Frontal cortex (tissue), 3 donors: ENCODE measurements at regions not wholly inside any gene's neighbourhood (a gene's known extent, or its start where the extent isn't known, plus 50 kb on each side); places are given as distances from the start of the nearest gene placed in this dataset.
A peak's percentile ranks its signal among the peaks of the same experiment; 100 is the strongest.

Source experiments
- DNase-seq, 2 donors: peaks; one replicate each; pipeline ENCODE4 v3.0.0; 2012; ENCODE audit warnings: low spot score in 2 of 2
- FAIRE-seq: peaks from 2 replicates; lab custom pipeline; 2012; peaks lifted over from hg19 to GRCh38; lab: Jason Lieb, UNC
- donor health status: control.
- donor health status: control.
- donor health status: control.

DNA sequence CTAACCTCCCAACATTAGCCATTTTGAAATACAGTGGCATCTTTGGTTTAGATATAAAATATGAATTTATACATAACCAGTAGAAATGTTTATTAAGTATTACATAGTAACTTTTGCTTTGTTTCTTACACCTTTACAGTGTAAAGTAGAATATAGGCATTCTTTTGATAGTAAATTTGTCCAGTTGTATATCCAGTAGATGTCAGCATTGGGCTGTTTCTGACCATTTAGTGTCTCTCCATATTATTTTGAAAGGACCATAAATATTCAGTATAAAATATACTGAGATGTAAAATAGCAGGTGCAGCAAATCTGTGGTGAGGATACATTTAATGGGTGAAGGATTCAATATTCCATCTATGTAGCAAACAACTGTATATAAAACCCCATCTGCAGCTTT is 115.8 kb upstream of the ZRANB2 start:
- peak in 1 of 2 donors; percentile 7 for DNase-seq
- FAIRE-seq = peak; percentile 69

DNA sequence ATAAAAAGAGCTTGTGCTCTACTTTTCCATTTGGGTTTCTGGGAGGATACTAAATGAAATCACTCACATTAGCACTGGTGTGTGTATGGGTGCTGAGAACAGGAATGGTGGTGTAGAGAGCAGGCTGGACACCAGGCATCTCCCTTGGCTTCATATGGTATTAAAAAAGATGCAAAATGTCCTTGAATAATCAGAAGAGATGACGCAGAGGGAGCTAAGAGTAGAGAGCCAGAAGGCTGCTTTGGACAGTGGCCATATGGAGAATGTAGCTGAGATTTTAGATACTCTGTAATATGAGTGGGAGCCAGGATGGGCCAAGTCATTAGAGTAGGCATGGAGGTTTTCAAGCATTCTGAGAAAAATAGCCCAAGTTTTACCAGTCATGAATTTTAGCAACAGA is 112.3 kb upstream of the ZRANB2 start:
- FAIRE-seq = no peak
- no peak for DNase-seq

DNA sequence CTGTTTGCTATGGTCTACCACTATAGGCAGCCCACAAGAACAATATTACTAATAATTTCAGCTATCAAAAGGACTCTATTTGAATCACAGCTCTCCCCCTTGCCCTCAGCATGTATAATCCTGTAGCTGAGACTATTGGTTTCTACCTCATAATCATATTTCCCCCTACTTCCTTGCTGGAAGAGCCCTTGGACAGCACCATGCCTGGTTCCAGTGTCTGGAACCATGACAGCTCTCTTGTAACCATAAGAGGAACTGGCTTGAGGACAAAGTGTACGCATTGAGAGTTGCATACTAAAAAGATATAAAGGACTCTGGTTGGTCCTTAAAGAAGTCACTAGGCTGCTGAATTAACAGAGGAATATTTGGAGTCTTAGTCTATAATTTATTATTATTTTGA is 110.7 kb upstream of the ZRANB2 start:
- no peak for FAIRE-seq
- DNase-seq = no peak

DNA sequence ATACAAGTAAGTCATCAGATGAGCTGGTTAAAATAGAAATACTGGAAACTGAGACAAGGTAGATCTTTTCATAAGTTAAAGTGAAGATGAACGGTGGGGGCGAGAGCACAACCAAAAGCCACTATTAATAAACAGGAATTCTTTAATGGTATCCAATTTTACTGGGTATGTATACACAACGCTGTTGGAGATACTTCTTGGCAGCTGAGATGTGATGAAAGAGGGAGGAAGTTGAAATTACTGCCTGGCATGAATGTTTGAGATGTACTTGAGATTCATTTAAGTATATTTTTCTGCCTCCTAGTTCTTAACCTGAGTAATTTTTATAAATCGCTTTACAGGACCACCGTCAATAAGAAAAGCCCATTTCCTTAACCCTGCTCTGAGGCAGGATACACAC is 110.0 kb upstream of the ZRANB2 start:
- DNase-seq = no peak
- no peak for FAIRE-seq

DNA sequence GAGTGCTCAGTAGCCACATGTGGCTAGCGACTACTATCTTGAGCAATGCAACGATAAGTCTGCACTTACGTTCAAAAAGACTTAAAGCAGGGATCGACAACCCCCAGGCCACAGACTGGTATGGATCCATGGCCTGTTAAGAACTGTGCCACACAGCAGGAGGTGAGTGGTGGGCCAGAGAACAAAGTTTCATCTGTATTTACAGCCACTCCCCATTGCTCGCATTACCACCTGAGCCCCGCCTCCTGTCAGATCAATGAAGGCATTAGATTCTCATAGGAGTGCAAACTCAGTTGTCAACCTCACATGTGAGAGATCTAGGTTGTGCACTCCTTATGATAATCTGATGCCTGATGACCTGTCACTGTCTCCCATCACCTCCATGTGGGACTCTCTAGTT is 103.6 kb upstream of the ZRANB2 start:
- DNase-seq = no peak
- no peak for FAIRE-seq

DNA sequence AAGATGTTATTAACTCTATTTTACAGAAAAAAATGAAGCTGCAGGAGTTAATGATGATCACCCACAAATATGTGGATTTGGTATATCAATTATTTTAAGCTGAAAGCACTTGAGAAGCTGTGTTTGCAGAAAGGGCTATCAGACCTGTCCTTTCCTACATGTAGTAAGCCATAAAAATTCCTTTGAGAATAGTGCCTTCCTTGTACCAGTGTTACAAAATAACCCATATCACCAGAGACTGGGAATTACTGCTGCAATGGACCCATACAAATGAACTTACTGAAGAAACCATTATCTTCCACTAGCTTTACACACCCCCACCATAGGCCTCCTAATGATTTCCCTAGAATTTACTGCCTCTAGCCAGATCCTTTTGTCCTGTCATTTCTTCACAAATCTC is 99.2 kb upstream of the ZRANB2 start:
- no peak for FAIRE-seq
- no peak for DNase-seq

DNA sequence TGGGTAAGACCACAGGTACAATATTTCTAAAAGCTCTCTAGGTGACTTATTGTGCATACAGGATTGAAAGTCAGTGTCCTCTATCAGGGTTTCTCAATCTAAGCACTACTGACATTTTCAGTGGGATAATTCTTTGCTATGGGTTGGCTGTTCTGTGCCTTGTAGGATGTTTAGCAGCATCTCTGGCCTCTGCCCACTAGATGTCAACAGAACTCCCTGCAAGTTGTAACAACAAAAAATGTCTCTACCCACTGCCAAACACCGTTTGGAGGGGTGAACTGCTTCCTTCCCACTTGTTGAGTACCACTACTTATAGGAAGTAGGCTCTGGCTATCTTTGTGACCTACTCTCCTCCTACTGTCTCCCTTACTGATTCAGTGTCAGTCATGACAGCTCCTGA is 90.1 kb upstream of the ZRANB2 start:
- no peak for FAIRE-seq
- DNase-seq = no peak

DNA sequence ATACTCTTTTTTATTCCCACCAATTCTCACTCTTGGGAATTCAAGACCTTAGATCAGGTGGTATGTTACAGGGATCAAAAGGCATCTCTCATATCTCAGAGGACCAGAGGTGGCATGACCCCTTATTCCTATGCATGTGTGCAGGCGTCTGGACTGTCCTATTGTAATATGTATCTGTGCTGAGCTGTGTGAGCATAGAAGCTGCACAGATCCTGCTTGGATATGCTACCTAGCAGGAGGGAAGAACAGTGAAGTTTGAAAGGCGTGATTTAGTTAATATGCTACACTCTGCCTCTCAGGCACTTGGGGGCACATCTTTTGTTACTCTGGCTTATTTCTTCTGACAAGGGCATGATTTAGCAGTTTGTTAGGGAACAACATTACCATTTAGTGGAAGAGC is 86.7 kb upstream of the ZRANB2 start:
- no peak for FAIRE-seq
- no peak for DNase-seq

DNA sequence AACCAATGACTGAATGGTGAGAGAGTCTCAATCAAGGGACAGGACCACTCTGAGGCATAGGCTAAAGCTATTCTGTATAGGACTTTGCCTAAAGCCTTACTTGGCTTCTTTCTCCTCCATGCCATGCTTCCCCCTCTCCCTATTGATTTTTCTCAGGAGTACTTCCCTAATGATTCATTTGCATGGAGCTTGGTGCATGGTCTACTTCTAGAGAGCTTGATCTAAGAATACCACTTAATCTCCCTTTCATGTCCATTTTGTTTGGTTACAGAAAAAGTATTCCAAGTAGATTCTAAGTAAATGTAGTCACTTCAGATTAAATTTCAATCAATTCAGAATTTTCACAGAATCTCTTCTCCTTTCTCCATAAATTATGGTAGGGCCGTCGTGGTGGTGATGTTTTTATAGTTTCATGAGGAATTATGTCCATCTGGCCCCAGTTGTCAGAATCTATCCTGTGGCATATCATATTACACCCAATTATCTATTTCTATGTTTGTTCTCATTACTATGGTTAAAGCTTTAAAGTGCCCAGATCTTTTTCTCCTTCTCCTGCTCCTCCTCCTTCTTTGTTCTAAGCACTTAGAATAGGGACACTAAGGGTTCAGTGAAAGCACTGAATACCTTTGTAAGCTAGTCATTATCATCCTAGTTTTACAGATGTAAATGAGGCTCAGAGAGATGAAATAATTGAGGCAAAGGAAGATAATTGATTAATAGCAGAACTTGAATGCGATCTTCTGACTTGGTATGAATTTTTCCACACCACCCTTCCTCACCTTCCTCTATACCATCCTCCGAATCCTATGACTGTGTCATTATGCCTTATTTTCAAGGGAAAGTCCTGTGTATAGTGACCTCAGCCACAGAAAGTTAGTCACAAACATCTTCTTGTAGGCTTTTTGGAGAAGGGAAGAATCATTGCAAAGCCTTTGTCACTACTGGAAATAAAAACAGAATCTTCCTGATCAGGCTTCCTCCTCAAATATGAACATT is 85.6 kb upstream of the ZRANB2 start:
- DNase-seq = no peak
- no peak for FAIRE-seq

DNA sequence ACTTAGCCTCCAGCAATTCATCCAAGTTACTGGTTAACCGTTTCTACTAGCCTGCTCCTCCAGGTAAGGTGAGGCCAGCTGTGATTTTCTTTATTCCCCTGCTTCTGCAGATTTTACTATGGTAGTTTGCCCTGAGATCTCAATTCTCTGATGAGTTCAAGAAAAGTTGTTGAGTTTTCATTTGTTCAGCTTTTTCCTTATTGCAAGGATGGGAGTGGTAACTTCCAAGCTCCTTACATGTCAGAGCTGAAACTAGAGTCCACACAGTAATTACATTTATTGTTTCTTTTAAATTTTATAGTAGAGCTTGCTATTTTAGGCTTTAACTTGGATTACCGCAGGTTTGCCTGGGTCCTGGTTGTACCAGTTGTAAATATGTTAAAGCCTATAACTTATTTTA is 76.9 kb upstream of the ZRANB2 start:
- FAIRE-seq (no peak), DNase-seq (no peak)

DNA sequence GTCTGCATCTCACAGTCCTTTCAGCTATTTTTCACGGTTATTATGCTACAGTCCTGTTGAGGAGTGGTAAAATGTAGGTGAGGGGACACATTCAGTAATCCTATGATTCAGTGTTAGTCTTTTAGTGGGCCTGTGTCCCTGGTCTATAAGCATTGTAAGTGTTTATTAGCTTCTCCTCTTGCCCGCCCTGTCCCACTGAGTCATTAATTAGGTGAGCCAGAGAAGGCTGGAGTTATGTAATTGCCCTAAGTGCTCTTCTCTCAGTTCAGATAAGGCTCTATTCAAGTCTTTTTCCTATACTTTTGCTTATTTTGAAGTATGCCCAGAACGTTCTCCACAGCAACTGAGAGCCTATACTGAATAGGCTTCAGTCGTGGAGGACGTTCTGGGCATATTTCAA is 76.3 kb upstream of the ZRANB2 start:
- DNase-seq = no peak
- FAIRE-seq = no peak

DNA sequence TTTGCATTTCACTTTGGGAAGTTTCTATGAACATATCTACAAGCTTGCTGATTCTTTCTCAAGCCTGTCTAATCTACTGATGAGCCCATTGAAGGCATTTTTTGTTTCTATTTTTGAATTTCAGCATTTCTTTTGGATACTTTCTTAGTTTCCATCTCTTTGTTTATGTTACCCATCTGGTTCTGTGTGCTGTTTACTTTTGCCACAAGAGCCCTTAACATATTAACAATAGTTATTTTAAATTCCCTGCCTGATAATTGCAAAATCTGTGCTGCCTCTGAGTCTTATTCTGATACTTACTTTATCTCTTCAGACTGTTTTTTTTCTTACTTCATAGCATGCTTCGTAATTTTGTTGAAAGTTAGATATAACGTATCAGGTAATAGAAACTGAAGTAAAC is 75.8 kb upstream of the ZRANB2 start:
- DNase-seq (no peak), FAIRE-seq (no peak)

DNA sequence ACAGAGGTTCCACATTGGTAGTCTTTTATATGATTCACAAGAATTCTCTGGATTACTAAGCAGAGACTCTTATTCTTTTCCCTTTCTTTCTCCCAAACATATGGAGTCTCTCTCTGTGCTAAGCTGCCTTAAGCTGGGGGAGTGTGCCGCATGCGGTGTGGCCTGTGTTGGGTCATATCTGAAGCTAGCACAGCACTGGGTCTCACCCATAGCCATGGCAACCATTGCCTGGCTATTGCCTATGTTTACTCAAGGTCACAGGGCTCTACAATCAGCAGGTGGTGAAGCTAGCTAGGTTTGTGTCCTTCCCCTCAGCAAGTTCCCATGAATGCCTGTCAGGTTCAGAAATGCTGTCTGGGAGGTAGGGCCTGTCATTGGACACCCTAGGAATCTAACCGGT is 73.6 kb upstream of the ZRANB2 start:
- no peak for DNase-seq
- FAIRE-seq = no peak

DNA sequence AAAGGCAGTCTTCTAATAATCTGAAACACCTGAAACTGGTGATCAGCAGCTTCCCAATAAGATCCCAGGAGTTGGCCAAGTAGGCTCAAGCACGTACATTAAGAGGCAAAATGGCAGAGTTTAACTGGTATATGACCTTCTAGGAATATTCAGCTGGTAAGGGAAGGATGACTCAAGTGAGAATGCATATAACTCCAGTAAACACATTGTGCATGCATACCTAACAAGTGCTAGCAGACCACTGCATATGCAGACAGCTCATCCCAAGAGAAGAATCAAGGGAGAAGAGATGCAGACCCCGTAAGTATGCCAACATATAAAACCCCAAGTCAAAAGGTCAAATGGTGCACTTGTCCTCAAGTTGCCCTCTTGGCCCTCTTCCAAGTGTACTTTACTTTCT is 73.0 kb upstream of the ZRANB2 start:
- DNase-seq = no peak
- no peak for FAIRE-seq

DNA sequence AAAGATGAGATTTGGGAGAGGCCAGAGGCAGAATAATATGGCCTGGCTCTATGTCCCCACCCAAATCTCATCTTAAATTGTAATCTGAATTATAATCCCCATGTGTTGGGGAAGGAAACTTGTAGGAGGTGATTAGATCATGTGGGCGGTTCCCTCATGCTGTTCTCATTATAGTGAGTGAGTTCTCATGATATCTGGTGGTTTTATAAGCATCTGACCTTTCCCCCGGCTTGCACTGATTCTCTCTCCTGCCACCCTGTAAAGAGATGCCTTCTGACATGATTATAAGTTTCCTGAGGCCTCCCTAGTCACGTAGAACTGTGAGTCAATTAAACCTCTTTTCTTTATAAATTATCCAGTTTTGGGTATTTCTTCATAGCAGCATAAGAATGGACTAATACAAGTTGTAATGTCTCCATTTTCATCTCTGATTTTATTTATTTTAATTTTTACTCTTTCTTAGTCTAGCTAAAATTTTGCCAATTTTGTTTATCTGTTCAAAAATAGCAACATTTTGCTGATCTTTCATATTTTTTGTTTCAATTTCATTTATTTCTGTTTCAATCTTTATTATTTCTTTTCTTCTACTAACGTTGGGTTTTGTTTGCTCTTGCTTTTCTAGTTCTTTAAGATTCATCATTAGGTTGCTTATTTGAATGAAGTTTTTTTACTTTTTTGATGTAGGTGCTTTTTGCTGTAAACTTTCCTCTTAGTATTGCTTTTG is 67.0 kb upstream of the ZRANB2 start:
- DNase-seq (no peak), FAIRE-seq (peak; percentile 8)

DNA sequence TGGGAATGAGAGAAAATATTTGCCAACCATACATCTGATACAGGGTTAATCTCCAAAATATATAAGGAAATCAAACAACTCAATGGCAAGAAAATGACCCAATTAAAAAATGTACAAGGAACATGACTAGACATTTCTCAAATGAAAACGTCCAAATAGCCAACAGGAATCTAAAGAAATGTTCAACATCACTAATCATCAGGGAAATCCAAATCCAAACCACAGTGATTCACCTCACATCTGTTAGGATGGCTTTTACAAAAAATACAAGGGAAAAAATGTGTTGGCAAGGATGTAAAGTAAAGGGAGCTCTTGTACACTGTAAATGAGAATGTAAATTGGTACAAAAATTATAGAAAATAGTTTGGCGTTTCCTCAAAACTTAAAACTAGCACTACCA is 54.7 kb upstream of the ZRANB2 start:
- no peak for DNase-seq
- no peak for FAIRE-seq
